GM19324 (cell line): ENCODE measurements at regions not wholly inside any gene's neighbourhood (a gene's known extent, or its start where the extent isn't known, plus 50 kb on each side); places are given as distances from the start of the nearest gene placed in this dataset.
"Not testable (repeated sequence)": the region's sequence is repeated elsewhere in the genome, so short reads cannot be mapped to it uniquely, and the experiment has no call there.

Experiments
- ATAC-seq: cut with Tn5 transposase; IDR thresholded peaks from one replicate; pipeline ENCODE4 v1.9.1; 2021; ENCODE audit warnings: mild to moderate bottlenecking, moderate library complexity; ENCODE audit not compliant: unreplicated experiment, low FRiP score

DNA sequence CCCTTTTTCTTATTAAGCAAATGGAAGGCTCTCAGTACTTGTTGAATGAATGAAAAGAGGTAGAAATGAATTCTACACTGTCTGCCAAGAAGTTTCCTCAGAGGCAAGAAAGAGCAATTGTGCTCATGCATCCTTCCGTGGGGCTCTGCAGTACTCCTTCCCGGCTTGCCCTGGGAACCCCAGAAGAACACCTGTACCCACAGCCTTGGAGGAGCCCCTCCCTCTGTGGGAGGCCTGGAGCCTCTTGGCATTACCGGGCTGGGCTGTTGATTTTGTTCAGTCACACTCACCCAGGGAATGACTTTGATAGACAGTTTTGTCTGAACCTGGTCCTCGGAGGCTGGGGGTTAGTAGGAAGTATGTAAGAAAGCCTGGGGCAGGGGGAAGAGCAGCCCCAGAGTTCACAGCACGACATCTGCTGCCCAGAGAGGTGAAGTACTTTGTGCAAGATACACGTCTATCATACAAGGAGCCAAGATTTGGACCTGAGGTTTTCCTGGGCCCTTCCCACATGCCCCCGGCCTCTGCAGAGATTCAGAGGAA is 134.8 kb upstream of the GDF10 start:
- ATAC-seq: no peak

DNA sequence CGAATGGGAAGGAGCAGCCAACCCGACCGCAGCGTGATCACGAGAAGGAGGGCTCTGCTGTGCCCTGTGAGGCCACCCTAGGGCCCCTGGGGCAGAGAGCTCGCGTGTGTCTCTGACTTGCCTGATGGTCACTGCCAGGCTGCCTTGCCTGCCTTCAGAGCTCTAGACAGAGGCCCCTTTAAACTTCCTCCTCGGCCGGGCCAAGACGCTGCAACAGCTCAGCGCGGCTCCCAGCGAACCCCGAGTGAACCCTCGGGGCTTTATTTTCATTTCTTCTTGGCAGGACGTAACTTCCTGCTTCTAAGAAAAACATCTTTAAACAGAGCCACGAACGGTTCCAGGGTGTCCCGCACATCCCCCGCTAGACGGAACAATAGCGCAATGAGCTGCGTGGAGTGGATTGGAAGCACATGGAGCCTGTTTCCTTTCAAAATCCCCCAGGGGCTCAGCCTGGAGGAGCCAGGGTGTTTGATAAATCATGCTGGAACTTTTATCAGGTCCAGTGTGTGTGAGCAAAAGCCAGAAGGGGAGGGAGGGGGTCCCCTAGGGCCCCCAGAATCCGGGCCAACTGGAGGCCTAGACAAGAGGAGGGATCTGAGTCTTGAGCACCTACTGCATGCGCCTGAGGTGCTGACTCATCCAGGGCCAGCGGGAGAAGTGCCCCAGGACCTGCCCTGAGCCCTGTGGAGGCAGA is 134.1 kb upstream of the GDF10 start:
- ATAC-seq: no peak

DNA sequence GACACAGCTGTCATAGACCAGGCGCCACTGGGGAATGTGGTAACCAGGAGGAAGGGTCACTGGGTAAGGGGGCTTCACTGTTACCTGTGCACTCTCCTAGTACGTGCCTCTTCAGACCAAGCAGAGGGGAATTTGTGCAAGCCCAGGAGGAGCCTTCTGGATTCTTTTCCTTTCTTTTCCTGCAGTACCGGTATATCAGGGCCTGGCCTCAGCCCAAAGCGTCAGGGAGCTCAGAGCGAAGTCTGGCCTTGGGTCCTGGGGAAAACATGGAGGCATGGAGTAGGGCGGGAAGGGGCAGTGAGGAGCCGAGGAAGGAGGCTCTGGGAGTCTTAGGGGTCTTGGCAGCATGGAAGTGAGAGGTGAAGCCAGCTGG is 133.6 kb upstream of the GDF10 start:
- no peak for ATAC-seq

DNA sequence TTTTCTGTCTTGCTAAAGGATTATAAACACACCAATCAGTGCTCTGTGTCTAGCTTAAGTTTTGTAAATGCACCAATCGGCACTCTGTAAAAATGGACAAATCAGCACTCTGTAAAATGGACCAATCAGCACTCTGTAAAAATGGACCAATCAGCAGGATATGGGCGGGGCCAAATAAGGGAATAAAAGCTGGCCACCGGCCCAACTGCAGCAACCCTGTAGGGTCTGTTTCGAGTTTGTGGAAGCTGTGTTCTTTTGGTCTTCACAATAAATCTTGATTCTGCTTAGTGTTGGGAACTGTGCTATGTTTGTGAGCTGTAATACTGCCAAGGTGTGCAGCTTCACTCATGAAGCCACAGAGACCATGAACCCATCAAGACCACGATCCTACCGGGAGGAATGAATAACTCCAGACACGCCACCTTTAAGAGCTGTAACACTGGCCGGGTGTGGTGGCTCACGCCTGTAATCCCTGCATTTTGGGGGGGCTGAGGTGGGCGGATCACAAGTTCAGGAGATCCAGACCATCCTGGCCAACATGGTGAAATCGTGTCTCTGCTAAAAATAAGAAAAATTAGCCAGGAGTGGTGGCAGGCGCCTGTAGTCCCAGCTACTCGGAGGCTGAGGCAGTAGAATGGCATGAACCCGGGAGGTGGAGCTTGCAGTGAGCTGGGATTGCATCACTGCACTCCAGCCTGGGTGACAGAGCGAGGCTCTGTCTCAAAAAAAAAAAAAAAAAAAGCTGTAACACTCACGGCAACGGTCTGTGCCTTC is 133.0 kb upstream of the GDF10 start:
- ATAC-seq: not testable (repeated sequence)

DNA sequence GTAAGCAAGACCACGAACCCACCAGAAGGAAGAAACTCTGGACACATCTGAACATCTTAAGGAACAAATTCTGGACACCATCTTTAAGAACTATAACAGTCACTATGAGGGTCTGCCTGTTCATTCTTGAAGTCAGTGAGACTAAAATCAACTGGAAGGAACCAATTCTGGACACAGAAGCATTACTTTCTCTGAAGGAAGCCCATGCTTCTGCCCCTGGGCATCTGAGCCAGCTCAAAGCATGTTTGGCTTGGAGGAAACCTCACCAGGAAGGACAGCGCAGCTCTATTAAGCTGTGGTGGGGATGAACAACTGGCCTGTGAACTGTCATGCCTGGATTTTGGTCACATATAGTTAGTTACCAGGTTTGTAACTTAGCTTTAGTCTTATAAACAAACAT is 132.4 kb upstream of the GDF10 start:
- ATAC-seq: no peak

DNA sequence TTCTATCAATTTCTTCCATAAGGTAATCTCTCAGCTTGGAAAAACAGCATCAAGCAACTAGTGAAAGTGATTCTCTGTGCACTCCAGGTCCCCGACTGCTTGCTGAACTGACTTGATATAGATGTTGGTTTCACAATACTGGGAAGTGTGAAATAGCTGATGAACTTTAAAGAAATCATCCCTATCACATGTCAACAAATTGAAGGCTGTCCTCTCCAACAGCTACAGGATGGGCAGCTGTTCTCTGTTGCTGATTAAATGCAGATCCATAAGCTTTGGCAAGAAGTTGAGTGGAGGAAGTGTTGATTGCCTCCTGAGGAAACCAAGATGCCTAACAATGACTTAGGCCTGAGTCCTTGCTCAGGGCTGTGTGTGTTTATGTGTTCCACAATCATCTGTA is 130.4 kb upstream of the GDF10 start:
- ATAC-seq: no peak

DNA sequence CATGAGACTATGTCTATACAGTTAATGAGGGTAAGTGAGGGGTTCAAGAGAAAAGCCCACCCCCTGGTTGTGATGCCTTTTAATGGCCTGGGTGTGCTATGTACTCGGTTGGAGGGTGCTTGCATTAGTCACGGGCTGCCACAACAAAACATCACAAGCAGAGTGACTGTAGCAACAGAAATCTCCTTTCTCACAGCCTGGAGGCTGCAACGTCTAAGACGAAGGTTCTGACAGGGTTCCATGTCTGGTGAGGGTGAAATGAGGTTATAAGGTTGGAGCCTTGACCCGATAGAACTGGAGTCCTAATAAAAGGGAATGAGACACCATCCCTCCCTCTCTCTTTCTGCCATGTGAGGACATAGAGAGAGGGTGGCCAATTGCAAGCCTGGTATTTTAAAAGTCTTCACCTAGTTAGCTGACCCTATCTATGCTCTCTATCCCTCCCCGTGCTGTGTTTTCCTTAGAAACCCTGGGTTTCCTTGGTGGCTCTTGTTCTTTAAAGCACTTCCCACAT is 126.0 kb upstream of the GDF10 start:
- ATAC-seq: no peak

DNA sequence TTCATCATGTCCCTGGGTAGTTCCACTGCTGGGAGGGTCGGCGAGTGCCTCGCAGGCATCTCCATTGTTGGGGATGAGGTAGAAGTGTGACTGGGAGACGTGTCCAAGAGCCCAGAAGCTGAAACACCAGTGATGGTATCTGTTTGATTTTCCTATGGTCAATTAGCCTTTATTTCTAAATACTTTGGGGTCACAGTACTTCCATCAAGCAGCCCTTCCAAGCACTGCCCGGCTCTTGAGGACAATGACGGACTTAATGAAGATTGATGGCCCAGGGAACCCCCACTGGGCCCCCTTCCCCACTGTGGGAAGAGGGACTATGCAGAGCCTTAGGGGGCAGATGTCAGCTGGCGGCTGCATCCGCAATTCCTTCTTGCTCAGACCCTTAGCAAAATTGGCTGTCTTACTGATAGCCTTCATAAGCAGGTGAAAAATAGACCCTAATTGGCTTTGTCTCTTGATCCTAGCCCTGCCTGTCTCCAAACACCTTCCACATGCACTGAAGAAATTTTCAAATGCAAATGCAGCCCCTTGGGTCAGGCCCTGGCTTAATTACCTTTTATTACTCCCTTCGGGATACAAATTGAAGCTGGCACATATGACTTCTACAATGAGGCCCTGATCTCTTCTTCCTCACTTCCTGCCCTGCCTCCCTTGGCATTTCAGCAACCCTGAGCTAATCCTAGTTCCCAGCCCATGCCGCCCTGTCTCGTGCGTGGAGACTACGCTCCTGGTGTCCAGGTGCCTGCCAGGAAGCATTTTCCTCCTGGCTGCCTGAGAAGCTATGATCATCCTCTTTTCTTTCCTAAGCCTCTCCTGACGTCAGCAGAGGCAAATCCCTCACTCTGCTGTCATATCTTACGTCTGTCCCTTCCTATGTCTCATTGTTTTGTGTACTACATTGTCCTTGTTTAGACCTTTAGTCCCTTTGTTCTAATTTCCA is 124.5 kb upstream of the GDF10 start:
- no peak for ATAC-seq

DNA sequence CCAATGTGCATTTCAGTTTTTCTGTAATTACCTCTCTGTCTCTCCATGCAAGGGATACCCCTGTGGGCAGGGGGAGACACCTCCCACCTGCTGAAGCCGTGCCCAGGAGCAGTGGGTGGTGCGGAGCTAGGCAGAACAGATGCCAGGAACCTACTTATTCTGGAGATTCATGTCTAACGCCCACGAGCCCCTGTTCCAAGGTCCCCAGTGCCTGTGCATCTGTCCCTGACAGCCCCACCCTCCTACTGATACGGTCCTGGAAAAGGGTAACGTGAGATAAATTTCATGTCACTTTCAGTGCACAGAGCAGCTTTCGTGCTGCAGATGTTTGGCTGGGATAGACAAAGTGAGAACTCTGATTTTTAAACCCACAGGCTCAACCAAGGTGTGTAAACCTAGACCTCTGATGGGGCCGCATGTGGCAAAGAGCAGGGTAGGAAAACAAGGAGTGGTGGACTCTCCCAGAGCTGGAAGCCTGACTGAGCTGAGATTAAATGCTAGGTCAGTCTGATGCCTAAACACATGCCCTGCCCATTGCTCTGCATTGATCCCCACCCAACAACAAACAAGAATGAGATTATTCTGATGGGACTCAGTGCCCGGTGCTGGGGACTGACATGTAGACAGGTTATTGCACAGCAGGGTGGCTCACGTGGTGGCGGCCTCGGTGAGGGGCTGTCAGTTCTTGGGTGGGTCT is 123.6 kb upstream of the GDF10 start:
- ATAC-seq: no peak

DNA sequence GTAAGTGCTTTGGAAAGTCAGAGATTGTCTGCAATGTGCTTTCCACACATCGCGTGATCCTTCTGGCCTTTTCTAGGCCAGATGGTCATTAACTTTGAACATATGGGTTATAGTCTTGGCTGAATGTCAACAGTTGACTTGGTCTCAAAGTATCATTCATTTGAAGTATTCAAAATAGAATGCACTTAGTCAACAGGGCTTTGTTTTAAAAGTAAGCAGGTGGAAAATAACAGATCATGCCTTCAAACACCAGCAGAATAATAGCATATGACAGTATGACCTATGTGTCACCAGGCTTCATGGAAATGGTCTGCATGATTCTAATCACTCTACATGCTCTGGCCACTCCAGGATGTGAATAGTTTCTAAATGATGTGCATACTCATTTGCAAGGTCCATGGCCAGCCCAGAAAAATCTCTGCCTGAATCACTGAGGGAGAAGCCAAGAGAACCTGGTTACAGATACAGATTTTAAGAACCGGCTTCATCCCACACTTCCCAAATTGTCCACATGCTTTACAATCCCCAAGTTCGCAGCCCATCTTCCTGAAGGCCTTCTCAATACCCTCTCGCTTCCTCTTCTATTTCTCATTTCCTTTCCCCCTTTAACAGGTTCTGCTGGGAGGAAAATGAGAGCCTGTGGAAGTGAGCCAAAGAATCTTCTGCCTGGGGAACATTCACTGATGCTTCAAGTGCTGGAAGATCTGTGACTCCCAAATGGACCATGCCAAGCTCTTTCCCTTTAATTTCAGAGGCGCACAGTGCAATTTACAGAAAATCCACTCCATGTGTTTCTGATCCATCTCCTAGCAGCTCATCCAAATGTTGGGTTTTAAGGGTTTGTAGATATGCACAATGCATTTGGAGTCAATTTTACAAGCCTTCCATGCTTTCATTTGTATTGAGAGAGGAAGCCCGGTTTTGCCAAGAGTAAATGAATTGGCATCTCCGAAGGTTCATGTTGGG is 122.8 kb upstream of the GDF10 start:
- no peak for ATAC-seq

DNA sequence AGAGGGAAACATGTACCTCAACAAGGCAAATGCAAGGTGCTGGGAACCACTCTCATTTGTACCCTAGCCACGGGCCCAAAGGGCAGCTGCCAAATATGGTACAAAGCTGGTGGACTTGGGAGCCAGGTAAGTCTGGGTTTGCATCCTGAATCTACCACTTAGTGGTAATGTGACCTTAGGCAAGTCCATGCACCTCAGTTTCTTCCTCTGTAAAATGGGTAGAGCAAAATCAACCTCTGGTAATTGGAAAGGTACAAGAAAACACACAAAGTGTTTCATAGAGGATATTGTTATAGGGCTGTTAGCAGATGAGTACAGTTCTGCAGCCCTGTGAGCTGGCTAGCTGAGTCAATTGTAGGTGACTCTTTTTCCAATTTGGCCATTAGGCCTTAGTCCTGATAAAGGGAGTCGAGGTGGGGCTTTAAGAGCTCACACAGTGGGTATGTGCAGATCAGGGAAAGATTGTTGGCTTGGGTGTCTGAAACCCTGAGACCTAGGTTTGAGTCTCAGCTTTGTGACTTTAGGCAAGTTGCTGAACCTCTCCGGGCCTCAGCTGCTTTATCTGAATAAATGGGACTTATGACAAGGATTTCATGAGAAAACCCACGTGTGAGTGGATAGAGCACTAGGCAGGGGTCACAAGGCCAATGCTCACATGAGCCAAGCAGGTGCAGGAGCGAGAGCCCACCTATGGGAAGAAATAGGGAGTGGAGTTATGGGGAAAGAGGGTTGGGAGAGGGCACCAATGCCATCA is 121.3 kb upstream of the GDF10 start:
- ATAC-seq: no peak

DNA sequence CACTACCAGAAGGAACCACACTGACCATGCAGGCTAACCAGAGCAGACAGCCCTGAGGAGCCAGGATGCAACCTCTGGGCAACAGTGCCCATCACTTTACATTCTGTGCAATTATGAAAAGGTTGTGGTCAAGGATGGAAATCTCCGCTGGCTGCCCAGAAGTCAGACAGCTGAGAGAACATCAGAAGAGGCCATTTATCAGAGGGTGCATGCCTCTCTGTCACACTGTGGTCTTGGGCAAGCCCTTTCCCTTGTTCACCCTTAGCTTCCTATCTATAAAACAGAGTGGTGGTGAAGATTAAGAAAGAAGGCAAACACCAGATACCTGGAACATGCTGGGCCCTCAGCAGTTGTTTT is 120.7 kb upstream of the GDF10 start:
- ATAC-seq: no peak

DNA sequence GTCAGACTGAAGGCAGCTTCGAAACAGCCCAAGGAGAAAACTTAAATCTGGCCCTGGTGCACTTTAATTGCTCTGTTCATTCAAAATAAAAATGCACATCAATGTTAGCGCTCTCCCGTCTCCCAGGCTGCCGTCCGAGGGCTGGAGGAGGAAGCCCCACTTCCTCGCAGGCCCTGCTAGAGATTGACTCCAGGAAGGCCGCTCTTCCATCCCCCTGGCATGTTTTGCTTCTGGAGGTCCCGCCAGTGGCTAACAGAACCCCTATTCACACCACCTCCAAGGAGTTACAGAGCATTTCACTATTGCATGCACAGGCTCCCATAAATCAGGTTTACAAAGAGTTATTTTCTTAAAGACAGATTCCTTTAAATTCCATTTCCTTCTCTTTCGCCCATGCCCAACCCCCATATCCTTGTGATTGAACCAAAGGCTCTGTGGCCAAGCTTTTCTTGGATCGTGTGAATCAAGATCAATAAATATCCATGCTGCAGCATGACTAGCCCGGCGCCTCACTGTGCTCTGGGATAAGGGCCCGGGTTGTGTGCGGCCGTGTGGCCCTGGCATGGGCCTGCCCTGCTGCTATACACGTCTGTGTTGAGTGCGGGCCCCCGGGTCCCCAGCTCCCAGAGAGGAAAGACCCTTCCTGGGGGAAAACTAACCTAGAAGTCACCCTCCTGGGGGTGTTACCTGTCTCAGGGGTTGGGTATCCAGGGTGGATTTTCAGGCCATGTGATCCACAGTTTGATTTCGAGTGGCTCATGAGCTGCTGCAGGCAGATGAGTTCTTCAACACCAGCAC is 118.7 kb upstream of the GDF10 start:
- ATAC-seq: no peak

DNA sequence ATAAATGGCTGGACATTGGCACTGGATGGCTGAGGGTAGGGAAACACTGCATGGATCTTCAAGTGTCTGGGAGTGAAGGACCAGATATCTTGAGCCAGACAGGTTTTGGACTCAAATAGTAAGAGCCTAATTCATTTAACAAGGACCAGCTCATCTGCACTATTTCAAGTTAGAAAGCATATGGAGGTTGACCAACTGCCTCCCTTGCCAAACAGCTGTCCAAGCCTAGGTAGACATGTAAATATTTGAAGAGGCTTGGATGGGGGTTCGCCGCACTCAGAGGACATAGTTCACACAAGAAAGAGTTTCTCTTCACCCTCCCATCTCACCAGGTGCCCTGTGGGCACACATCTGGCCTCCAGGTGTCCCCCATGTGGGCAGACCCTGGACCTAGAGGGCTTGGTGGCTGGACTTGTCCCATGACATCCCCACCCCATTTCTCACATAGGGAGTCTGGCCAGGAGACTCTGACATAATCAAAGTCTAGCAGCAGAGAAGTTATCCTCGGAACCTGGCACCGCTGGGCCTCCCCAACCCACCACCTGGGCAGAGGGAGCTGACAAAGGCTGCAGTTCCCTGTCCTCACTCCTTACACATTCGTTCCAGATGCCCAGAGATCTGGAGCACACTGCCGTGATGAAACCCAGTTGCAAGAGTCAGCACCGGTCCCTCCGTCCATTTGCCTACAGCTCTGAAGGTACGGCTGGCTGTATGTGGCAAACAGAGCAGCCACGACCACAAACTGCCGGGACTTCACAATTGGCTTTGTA is 116.9 kb upstream of the GDF10 start:
- ATAC-seq: no peak

DNA sequence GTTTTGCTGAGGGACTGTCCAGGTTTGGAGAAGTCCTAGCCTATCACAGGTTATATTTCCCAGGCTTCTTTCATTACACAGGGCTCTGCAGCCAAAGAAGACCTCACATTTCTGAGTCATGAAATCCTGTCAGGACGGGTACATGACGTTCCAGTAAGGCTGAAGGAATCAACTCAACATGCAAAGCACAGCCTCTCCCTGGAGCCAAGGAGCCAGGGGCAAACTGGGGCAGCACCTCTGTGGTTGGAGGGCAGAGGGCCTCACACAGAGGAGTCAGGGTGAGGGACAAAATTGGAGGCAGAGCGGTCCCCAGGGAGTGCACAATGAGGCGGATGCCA is 116.3 kb upstream of the GDF10 start:
- no peak for ATAC-seq

DNA sequence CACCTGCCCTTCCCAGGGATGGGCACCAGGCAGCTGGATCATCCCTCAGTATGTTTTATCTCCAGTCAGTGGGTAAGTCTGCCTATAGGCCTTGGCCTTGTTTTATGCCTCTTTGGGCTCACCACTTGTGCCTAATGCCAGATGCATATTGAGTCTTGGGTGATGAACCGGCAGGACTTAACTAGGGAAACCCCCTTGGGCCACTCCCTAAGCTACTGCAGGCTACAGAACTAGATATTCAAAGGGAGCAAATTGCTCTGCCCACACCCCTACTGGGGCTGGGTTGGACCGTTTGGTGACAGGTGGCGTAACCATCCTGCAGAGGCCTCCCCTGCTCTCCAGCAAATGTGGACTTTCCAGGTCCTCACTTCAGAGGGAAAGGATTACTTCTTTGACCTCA is 115.7 kb upstream of the GDF10 start:
- no peak for ATAC-seq

DNA sequence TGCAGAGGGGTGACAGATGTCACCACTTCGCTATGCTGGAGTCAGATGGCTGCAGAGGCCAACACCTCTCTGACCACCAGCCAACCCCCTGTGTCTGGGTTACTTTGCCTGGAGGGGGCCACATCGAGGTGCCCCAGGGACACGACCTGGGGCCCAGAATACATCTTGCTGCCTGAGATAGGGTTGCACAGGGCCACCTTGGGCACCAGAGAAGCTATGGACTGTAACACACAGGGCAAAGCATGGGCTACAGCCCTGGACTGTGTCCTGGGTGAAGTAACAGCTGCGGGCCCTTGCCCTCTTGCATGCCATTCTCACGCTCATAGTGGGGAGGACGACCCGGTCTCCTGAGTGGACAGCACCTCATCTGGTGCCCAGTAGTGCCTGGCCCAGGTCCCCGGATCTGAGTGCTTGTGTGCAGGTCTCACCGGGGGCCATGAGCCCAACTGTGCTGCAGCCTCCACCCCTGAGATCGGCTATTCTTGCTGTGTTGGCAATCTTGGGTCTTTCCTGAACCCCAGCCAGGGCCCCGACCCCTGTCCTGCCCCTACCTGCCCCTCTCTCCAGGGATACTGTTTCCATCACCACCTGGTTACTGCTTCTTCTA is 115.2 kb upstream of the GDF10 start:
- ATAC-seq: no peak
